Sigmoid colon (tissue), 4 donors: ENCODE measurements at regions not wholly inside any gene's neighbourhood (a gene's known extent, or its start where the extent isn't known, plus 50 kb on each side); places are given as distances from the start of the nearest gene placed in this dataset.

ENCODE experiments used
- CTCF ChIP-seq, 4 experiments: fragments of 450-650 bp in 3 of 4; fragments of 200-600 bp in 1 of 4; IDR thresholded peaks; one replicate each; pipeline ENCODE4 v1.5.1; 2016 to 2019; ENCODE audit warnings: antibody characterized with exemption in 4 of 4, mild to moderate bottlenecking in 3 of 4, moderate library complexity in 2 of 4
- EP300 ChIP-seq, 4 donors: sonication (generic); formaldehyde crosslinking; IDR thresholded peaks; one replicate each; pipeline ENCODE4 v1.6.1; 2017; ENCODE audit warnings: antibody characterized with exemption in 4 of 4

- TF ChIP-seq CTCF (IDR thresholded peaks at IDR 0.05): no peak
- no peak for TF ChIP-seq EP300 (IDR thresholded peaks at IDR 0.05)
Measured at GRCh38 chr17:62910277-62910676, 55.8 kb upstream of the TANC2 start.
